Hematopoietic multipotent progenitor cell (in vitro differentiated cells): ENCODE measurements at regions not wholly inside any gene's neighbourhood (a gene's known extent, or its start where the extent isn't known, plus 50 kb on each side); places are given as distances from the start of the nearest gene placed in this dataset.
"Not testable (repeated sequence)": the region's sequence is repeated elsewhere in the genome, so short reads cannot be mapped to it uniquely, and the experiment has no call there.

Experiments used
- DNase-seq, 3 donors: peaks; one replicate each; pipeline ENCODE4 v3.0.0-alpha.2; 2011 to 2015; ENCODE audit warnings: low read depth in 2 of 3, low spot score in 2 of 3

DNA sequence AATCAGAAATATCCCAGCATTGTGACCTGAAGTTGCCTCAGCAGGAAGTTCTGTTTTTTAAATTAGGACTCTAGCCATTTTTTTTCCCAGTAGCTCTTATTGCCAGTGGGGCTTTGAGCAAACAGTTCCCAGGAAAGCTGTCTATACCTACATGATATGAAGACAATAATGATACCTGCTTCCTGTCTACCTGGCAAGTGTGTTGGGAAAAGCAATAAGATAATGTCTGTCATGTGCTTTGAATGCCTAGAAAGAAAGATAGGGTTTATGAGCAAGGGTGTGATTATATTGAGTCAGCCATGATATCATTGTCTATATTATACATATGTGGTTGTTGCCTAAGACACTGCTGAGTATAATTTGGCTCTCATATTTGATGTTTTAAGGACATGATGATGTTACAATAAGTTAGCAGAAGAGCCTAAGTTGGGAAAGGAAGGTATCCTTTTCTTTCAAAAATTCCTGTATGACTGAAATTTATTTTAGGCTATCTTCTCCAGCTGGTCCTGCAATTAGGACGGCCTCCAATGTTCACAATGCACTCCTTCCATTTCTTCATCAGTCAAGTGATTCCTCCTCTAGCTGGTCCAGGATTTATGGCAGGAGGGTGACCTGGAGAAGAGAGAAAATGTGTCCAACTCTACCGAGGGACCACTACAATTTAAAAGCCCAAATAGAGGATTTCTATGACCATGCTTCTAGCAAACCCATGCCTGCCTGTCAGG, 99.6 kb upstream of the CDC42BPA start:
- DNase-seq = no peak

GRCh38 chr1:227416156-227416830, 98.0 kb upstream of the CDC42BPA start:
- DNase-seq = no peak

GRCh38 chr1:227415115-227415790, 97.0 kb upstream of the CDC42BPA start:
- no peak for DNase-seq

- no peak for DNase-seq
These were observed 92.8 kb upstream of the CDC42BPA start for GRCh38 chr1:227411066-227411465.

- DNase-seq = not testable (repeated sequence)
These were observed 88.0 kb upstream of the CDC42BPA start for GRCh38 chr1:227406332-227406731.

GRCh38 chr1:227403535-227403934, 85.2 kb upstream of the CDC42BPA start:
- no peak for DNase-seq

- DNase-seq = no peak
These were observed 83.5 kb upstream of the CDC42BPA start for GRCh38 chr1:227401562-227402342.

DNA sequence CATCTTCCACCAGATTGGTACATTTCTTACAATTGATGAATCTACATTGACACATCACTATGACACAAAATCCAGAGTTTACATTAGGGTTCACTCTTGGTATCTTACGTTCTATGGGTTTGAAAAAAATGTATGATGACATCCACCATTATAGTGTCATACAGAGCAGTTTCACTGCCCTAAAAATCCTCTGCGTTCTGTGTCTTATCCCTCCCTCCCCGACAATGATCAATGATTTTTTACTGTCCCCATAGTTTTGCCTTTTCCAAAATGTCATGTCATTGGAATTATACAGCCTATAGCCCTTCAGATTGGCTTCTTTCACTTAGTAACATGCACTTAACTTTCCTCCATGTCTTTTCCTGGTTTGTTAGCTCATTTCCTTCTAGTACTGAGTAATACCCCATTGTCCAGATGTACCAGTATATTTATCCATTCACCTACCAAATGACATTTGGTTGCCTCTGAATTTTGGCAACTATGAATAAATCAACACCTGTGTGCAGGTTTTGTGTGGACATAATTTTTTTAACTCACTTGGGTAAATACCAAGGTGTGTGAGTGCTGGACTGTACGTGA, 80.9 kb upstream of the CDC42BPA start:
- no peak for DNase-seq

DNA sequence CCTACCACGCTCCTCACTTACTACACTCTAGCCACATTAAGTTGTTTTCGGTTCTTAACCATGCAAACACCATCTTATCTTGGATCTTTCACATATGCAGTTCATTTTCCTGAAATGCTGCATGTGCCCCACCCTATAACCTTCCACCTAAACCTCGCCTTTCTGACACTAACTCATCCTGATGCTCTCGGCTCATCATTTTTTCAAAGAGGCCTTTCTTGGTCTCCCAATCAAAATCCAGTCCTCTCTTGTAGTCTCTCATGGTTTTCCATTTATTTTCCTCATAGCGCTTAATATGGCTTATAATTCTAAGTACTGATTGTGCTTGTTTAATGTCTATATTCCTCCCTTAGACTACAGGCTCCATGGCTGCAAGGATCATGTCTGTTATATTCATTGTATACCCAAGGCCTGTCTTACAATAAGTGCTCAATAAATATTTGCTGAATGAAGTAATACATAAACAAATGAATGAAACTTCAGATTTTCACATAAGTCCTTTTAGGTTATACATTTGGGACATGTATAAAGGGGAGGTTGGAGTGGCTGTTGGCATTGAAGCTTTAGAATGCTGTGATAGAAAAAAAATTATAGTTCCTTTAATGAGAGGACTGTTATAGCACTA, 79.2 kb upstream of the CDC42BPA start:
- no peak for DNase-seq

DNA sequence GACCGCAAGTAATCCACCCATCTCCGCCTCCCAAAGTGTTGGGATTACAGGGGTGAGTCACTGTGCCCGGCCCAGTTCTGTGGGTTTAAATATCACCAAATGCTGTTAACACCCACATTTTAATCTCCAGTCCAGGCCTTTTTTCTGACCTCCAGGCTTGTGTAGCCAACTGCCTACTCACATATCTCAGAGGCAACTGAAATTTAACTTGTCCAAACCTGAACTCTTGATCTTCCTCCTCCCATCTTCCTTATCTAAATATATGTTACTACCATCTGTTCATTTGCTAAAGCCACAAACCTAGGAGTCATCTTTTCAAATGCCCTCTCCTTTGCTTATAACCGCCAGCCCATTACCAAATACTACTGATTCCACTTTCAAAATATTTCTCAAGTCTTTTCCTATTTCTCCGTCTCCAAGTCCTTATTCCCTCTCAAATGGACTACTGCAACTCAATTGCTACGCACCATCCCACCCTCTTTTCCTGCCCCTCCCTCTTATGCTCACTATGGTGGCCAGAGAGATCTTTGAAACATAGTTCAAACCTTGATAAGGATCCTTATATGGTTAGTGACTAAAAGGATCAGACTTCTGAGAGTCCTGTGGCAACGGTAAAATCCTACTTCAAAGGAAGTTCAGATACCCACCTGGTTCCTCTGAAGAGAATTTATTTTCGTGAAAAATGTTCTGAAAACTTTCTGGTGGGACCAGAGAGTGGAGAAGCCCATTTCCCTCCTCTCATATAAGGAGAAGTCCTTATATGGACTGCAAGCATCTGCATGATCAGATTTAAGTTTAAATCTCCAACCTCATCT, 78.5 kb upstream of the CDC42BPA start:
- DNase-seq = peak in 2 of 3 donors; percentile 31 to 49

GRCh38 chr1:227395426-227396028, 77.2 kb upstream of the CDC42BPA start:
- no peak for DNase-seq

DNA sequence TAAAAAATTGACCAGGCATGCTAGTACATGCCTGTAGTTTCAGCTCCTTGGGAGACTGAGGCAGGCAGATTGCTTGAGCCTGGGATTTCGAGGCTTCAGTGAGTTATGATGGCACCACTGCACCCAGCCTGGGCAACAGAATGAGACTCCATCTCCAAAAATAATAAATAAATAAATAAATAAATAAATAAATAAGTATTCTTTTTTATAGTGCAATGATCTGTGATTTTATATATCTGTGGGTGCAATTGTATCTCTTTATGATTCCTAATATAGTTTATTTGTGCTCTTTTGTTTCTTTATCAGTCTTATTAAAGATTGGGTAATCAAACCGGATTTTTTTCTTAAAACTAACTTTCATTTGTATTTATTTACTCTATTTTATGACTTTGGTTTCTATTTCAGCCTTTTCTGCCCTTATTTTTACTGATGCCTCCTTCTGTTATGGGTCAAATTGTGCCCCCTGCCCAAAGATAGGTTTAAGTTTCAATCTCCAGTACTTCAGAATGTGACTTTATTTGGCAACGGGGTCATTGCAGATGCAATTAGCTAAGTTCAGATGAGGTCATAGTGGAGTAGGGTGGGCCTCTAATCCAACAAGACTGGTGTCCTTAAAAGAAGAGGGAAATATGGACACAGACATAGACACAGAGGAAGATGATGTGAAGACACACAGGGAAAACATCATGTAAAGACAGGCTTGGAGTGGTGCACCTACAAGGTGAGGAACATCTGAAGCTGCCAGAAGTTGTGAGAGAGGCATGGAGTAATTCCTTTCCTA, 74.9 kb upstream of the CDC42BPA start:
- no peak for DNase-seq

DNA sequence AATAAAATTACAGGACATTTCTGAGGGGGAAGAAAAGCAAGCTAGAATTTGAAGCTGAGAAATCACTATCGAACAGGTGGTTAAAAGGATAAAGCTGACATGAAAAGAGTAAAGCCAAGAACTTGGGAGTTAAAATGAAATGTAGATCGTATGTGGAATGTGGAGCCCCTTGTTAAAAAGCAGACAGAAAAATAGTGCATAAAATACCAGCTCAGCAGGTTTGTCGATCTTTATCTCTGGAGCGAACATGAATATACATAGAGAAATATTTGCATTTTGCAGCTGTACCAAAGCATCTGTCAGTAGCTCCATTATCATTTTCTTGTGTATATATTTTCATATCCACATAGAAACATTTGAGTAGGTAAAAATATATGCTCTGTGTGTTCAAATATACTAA, 73.6 kb upstream of the CDC42BPA start:
- DNase-seq = no peak

DNA sequence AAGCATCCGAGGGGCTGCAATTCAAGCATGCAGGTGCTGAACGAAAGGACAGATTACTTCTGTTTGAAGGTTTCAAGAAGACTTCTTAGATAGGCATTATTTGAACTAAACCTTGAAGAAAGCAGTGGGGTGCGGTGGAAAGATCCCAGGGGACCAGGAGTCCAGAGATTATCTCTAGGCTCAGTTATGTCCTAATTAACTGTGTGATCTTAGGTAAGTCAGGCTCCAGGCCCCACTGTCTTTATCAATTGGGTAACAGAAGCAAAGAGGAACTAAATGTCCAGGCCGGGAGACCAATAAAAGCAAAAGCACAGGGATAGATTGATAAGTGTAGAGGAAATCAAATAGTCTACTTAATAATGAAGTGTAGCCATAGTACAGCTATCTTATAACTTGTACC, 72.9 kb upstream of the CDC42BPA start:
- DNase-seq = no peak

GRCh38 chr1:227390525-227390924, 72.2 kb upstream of the CDC42BPA start:
- DNase-seq = no peak

GRCh38 chr1:227388214-227389168, 70.2 kb upstream of the CDC42BPA start:
- DNase-seq = no peak

DNA sequence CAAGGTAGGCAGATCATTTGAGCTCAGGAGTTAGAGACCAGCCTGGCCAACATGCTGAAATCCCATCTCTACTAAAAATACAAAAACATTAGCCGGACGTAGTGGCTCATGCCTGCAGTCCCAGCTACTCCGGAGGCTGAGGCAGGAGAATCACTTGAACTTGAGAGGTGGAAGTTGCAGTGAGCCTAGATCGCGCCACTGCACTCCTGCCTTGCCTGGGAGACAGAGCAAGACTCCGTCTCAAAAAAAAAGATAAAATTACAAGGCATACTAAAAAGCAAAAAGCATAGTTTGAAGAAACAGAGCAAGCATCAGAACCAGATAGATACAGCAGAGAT, 61.2 kb upstream of the CDC42BPA start:
- DNase-seq = no peak
